ENCODE measurements at regions not wholly inside any gene's neighbourhood (a gene's known extent, or its start where the extent isn't known, plus 50 kb on each side); places are given as distances from the start of the nearest gene placed in this dataset.
A peak's percentile ranks its signal among the peaks of the same experiment; 100 is the strongest.

DNA sequence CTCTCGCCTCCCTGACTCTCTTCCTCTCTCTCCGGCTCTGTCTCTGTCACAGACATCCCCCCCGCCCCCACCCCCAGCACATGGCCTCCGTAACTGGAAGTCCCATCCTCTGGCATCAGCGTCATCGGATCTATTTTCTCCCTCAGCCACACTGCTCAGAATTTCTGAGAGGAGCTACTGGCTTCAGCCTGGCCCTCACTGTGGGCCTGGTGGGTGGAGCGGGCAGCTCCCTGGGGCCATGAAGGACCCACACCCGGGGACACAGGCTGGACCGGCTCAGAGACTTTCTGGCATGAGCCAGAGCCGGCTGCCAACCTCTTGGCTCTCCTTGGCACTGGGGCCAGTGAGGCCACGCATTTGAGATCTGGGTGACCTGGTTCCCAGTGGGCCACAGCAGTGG, 61.2 kb upstream of the CASZ1 start:
- Histone ChIP-seq H3K36me3 (ENCODE audit: control insufficient read depth in 1 of 2, insufficient read depth in 2 of 2, low read length in 2 of 2) (no peaks in the 10 kb centered on the region), H3K9me3 (ENCODE audit: control insufficient read depth in 1 of 2, low read length in 2 of 2) (no peaks in the 10 kb centered on the region), H3K27ac (ENCODE audit: low read length) (no peak overlapping the region), H3K27me3 (ENCODE audit: low read depth, low read length) (no peaks in the 10 kb centered on the region), H3K4me1 (ENCODE audit: control insufficient read depth in 1 of 2, insufficient read depth in 2 of 2, low read length in 2 of 2) (peaks cover 0 to 5% of the 10 kb centered on the region in 2 donors), H3K4me3 (ENCODE audit: low read depth in 1 of 2, low read length in 2 of 2) (no peak overlapping the region)

DNA sequence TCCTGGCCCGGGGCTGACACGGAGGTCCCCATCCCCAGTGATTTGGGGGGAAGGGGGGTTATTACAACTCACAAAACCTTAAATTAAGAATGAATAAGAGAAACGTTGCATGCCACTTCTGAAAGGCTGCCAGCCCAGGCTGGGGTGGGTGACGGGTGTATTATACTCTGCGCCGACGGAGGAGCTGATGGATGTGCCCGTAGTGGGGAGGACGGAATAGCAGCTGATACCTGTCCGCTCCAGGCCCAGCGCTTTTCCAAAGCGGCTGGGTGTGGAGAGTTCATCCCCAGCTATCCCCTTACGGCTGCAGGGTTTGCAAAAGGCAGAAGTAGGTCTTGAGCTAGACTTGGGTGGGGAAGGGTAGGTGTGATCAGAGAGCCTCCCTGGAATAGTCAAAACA, 63.8 kb upstream of the CASZ1 start:
- Histone ChIP-seq H3K4me1 (ENCODE audit: control insufficient read depth in 1 of 2, insufficient read depth in 2 of 2, low read length in 2 of 2) (peaks cover 0 to 9% of the 10 kb centered on the region in 2 donors), H3K4me3 (ENCODE audit: low read depth in 1 of 2, low read length in 2 of 2) (no peak overlapping the region), H3K27ac (ENCODE audit: low read length) (no peak overlapping the region), H3K9me3 (ENCODE audit: control insufficient read depth in 1 of 2, low read length in 2 of 2) (no peaks in the 10 kb centered on the region), H3K36me3 (ENCODE audit: control insufficient read depth in 1 of 2, insufficient read depth in 2 of 2, low read length in 2 of 2) (no peaks in the 10 kb centered on the region), H3K27me3 (ENCODE audit: low read depth, low read length) (peaks cover 8% of the 10 kb centered on the region)

DNA sequence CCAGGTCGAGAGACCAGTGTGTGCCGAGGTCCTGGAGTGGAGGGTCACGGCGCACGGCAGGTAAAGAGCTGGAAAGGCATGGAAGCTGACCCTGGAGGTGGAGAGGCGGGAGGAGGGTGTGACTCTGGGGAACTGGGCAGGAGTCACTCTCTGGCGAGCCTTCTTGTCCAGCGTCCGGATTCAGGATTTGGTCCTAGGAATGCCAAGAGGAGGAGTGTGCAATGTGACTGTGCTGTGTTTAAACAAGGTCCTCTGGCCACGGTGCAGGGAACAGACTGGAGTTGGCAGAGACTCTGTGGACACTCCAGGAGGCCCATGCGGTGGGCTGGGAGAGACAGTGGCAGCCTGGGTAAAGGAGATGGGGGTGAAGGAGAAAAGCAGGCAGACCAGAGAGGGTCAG, 64.2 kb upstream of the CASZ1 start:
- Histone ChIP-seq H3K27ac (ENCODE audit: low read length) (no peak overlapping the region), H3K4me1 (ENCODE audit: control insufficient read depth in 1 of 2, insufficient read depth in 2 of 2, low read length in 2 of 2) (peaks cover 0 to 9% of the 10 kb centered on the region in 2 donors), H3K9me3 (ENCODE audit: control insufficient read depth in 1 of 2, low read length in 2 of 2) (no peaks in the 10 kb centered on the region), H3K4me3 (ENCODE audit: low read depth in 1 of 2, low read length in 2 of 2) (no peak overlapping the region), H3K27me3 (ENCODE audit: low read depth, low read length) (peaks cover 8% of the 10 kb centered on the region), H3K36me3 (ENCODE audit: control insufficient read depth in 1 of 2, insufficient read depth in 2 of 2, low read length in 2 of 2) (no peaks in the 10 kb centered on the region)

DNA sequence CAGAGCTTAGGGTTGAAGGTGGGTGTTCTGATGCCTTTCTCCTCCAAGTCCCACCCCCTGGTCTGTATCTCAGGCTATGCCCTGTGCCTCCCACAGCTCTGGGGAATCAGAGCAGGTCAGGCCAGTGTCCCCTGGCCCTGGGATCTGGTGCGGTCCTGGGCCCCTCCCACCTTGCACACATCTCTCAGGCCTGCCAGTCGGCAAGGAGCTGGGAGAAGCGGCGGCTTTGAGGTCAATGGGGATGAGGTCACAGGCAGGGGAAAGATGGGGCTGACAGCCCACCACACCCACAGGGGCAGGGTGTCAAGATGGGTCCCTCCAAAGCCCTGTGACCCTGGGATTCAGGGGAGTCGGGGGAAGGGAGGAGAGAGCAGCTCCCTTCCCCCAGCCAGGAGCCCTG, 65.4 kb upstream of the CASZ1 start:
- Histone ChIP-seq H3K27ac (ENCODE audit: low read length) (no peak overlapping the region), H3K4me3 (ENCODE audit: low read depth in 1 of 2, low read length in 2 of 2) (no peak overlapping the region), H3K27me3 (ENCODE audit: low read depth, low read length) (peaks cover 8% of the 10 kb centered on the region), H3K4me1 (ENCODE audit: control insufficient read depth in 1 of 2, insufficient read depth in 2 of 2, low read length in 2 of 2) (peaks cover 0 to 15% of the 10 kb centered on the region in 2 donors), H3K9me3 (ENCODE audit: control insufficient read depth in 1 of 2, low read length in 2 of 2) (no peaks in the 10 kb centered on the region), H3K36me3 (ENCODE audit: control insufficient read depth in 1 of 2, insufficient read depth in 2 of 2, low read length in 2 of 2) (no peaks in the 10 kb centered on the region)

DNA sequence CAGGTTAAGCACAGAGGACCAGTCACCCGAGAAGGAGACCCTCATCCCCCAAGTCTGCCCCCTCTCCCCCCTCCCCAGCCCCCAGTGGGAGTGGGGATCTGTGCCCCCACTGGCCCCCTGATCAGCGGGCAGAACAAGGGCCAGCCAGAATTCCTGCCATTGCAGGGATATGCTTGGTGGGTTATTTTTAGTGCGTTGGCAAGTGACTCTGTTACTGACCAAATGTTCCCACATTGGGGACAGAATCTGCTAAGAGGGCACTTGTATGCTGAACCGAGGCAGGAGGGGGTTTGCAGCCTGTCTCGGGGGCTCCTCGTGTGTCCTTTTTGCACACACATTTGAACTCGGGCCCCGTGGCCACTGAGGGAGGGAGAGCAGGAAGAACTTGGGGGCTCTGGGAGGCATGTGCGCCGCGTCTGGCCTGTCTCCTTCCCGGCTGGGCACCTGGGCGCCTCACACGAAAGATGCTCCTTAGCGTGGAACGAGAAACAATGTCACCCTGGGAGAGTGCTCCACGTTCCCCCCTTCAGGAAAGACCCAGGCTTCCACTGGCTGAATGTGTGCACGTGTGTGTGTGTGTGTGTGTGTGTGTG, 66.4 kb upstream of the CASZ1 start:
- Histone ChIP-seq H3K4me1 (ENCODE audit: control insufficient read depth in 1 of 2, insufficient read depth in 2 of 2, low read length in 2 of 2) (peaks cover 0 to 23% of the 10 kb centered on the region in 2 donors), H3K27me3 (ENCODE audit: low read depth, low read length) (peaks cover 8% of the 10 kb centered on the region)

DNA sequence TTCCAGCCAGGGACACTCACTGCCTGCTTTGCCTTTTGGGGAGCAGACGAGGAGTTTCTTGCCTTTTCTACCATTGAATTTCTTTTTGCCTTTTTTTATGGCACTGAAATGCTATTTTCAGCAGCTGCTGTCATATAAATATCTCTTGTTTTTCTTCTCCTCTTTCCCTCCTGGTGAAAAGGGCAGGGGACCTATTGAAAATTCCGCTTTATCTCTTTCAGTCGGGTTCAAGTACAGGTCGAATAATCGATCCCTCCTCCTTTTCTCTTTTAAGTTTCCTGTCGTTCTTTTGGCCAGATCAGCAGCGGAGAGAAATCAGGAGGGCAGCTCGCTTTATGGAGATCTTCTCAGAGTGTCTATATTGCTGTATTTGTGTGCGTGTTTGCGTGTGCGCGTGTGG, 67.4 kb upstream of the CASZ1 start:
- H3K27ac ChIP-seq (ENCODE audit: low read length): no peak overlapping the region
- H3K36me3 ChIP-seq (ENCODE audit: control insufficient read depth in 1 of 2, insufficient read depth in 2 of 2, low read length in 2 of 2): no peaks in the 10 kb centered on the region
- no peaks in the 10 kb centered on the region for H3K9me3 ChIP-seq (ENCODE audit: control insufficient read depth in 1 of 2, low read length in 2 of 2)
- H3K27me3 ChIP-seq (ENCODE audit: low read depth, low read length): peaks cover 8% of the 10 kb centered on the region
- peaks cover 0 to 23% of the 10 kb centered on the region in 2 donors for H3K4me1 ChIP-seq (ENCODE audit: control insufficient read depth in 1 of 2, insufficient read depth in 2 of 2, low read length in 2 of 2)
- no peak overlapping the region for H3K4me3 ChIP-seq (ENCODE audit: low read depth in 1 of 2, low read length in 2 of 2)

More for the DNA sequence above, 66.4 kb upstream of the CASZ1 start:
- no peaks in the 10 kb centered on the region for H3K9me3 ChIP-seq (ENCODE audit: control insufficient read depth in 1 of 2, low read length in 2 of 2)
- no peak overlapping the region for H3K27ac ChIP-seq (ENCODE audit: low read length)
- H3K36me3 ChIP-seq (ENCODE audit: control insufficient read depth in 1 of 2, insufficient read depth in 2 of 2, low read length in 2 of 2): no peaks in the 10 kb centered on the region
- H3K4me3 ChIP-seq (ENCODE audit: low read depth in 1 of 2, low read length in 2 of 2): no peak overlapping the region

DNA sequence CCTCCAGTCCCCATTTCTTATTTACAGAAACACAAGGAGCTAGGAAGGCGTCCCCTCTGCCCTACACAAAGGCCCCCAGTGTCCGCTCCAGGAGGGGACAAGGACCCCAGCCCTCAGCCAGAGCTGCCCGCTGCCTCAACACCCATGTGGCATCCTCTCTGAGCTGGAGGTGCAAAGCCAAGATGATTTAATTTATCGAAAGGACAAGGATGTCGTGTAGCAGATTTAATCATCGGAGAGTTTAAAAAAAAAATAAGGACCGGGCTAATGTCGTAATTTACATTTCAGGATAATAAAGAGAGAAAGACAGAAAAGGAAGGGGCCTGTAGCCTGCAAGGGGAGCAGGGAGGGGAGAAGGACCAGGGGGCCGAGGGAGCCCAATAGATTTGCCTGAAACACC, 68.3 kb upstream of the CASZ1 start:
- H3K4me1 ChIP-seq (ENCODE audit: control insufficient read depth in 1 of 2, insufficient read depth in 2 of 2, low read length in 2 of 2): peaks cover 0 to 23% of the 10 kb centered on the region in 2 donors
- no peaks in the 10 kb centered on the region for H3K36me3 ChIP-seq (ENCODE audit: control insufficient read depth in 1 of 2, insufficient read depth in 2 of 2, low read length in 2 of 2)
- peaks cover 8% of the 10 kb centered on the region for H3K27me3 ChIP-seq (ENCODE audit: low read depth, low read length)

DNA sequence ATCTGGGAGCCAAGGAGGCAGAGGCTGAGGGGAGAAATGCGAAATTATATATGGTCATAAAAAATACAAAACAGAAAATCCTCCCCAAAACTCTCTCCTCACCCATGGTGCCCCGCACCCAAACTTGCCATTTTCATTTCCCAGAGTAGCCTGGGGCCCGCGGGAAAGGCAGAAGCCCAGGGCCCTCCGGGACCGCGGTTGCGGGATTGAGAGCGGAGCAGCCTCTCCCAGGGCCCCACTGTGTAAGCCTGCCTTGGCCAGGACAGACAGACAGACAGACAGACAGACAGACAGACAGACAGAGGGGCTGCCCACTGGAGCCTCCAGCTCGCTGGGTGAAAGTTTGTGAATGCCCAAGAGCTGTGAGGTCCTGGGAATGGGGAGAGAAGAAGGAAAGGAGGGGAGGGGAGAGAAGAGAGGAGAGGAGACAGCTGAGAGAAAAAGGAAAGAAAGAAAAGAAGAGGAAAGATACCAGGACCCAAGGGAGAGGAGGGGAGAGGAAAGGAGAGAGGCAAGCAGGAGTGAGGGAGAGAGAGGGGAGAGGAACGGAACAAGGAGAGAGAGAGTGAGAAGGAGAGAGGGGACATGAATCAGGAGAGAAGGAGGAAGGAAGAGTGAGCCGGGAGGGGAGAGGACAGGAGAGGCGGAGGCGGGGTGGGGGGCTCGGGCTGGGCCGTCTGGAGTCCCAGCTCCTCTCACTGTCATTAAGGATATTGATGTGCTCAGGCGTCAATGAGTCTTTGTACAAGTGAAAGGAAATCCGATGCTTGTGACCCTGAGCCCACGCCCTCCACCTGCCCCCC, 69.3 kb upstream of the CASZ1 start:
- Histone ChIP-seq H3K9me3 (ENCODE audit: control insufficient read depth in 1 of 2, low read length in 2 of 2) (no peaks in the 10 kb centered on the region), H3K36me3 (ENCODE audit: control insufficient read depth in 1 of 2, insufficient read depth in 2 of 2, low read length in 2 of 2) (no peaks in the 10 kb centered on the region), H3K4me3 (ENCODE audit: low read depth in 1 of 2, low read length in 2 of 2) (no peak overlapping the region), H3K27ac (ENCODE audit: low read length) (no peak overlapping the region), H3K4me1 (ENCODE audit: control insufficient read depth in 1 of 2, insufficient read depth in 2 of 2, low read length in 2 of 2) (peaks cover 0 to 23% of the 10 kb centered on the region in 2 donors), H3K27me3 (ENCODE audit: low read depth, low read length) (peaks cover 8% of the 10 kb centered on the region)

More for the DNA sequence above, 68.3 kb upstream of the CASZ1 start:
- no peak overlapping the region for H3K4me3 ChIP-seq (ENCODE audit: low read depth in 1 of 2, low read length in 2 of 2)
- H3K9me3 ChIP-seq (ENCODE audit: control insufficient read depth in 1 of 2, low read length in 2 of 2): no peaks in the 10 kb centered on the region
- H3K27ac ChIP-seq (ENCODE audit: low read length): no peak overlapping the region

DNA sequence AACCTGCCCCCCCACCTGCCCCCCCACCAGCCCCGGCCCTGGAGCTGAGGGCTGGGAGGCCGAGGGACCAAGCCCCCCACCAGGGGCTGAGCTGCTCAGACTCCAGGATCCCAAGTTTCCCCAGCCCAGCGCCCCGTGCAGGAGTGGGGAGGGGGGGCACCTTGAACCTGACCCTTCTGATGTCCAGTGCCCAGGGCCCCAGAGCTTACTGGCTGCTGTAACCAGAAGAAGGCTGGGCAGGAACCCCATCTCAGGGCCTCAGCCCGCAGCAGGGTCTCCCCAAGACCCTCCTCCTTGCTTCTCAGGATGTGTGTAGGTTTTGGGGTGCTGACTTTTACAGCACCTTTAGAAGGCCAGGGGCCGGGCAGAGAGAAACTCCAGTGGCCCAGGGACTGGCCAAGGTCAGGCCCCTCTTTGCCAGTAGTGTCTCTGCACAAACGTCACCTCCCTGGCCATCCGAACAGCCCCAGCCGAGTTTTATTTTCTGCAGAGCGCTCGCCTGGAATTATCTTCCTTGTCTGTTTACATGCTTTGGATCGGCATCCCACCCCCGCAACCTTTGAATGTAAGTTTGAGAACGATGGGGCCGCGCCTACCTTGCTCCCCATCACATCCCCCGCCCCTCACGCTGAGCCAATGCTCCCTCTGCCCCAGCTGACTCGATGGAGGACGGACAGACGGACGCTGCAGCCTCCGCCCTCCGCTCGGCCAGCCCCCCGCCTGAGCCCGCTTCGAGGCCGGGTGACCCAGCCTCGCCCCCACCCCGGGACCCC, 70.1 kb upstream of the CASZ1 start:
- Histone ChIP-seq H3K27me3 (ENCODE audit: low read depth, low read length) (peaks cover 8% of the 10 kb centered on the region), H3K9me3 (ENCODE audit: control insufficient read depth in 1 of 2, low read length in 2 of 2) (no peaks in the 10 kb centered on the region), H3K4me3 (ENCODE audit: low read depth in 1 of 2, low read length in 2 of 2) (peak overlapping the region in 1 of 2 donors; percentile 49), H3K4me1 (ENCODE audit: control insufficient read depth in 1 of 2, insufficient read depth in 2 of 2, low read length in 2 of 2) (peaks cover 0 to 23% of the 10 kb centered on the region in 2 donors), H3K36me3 (ENCODE audit: control insufficient read depth in 1 of 2, insufficient read depth in 2 of 2, low read length in 2 of 2) (no peaks in the 10 kb centered on the region), H3K27ac (ENCODE audit: low read length) (no peak overlapping the region)

DNA sequence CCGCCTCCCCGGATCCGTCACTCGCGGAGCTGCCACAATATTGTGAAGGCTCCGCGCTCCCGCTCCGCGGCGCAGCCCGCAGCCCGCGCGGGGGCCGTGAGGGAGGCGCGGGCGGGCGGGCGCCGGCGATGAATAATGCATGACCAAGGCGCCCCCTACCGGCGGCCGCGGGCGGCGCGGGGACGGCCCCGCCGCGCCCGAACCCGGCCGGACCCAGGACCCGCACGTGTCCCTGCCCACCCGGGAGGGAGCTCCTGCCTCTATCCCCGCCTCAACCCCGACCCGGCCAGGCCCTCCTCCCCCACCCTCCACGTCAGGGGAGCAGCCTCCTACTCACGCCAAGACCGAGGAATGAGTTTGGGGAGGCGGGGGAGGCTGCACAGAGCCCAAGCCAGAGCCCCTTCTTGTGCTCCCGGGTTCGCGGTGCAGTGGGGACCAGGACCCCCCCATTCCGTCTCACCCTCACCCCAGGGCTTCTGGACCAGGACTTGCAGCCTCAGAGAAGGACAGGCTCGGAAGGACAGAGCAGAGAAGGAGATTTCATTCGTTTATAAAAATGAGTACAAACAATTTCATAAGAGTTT, 70.8 kb upstream of the CASZ1 start:
- Histone ChIP-seq H3K27me3 (ENCODE audit: low read depth, low read length) (peaks cover 8% of the 10 kb centered on the region), H3K27ac (ENCODE audit: low read length) (no peak overlapping the region), H3K36me3 (ENCODE audit: control insufficient read depth in 1 of 2, insufficient read depth in 2 of 2, low read length in 2 of 2) (no peaks in the 10 kb centered on the region), H3K9me3 (ENCODE audit: control insufficient read depth in 1 of 2, low read length in 2 of 2) (no peaks in the 10 kb centered on the region), H3K4me3 (ENCODE audit: low read depth in 1 of 2, low read length in 2 of 2) (peak overlapping the region in 1 of 2 donors; percentile 54), H3K4me1 (ENCODE audit: control insufficient read depth in 1 of 2, insufficient read depth in 2 of 2, low read length in 2 of 2) (peaks cover 0 to 22% of the 10 kb centered on the region in 2 donors)

All from muscle layer of duodenum (tissue), 2 donors.